ENCODE measurements at regions not wholly inside any gene's neighbourhood (a gene's known extent, or its start where the extent isn't known, plus 50 kb on each side); places are given as distances from the start of the nearest gene placed in this dataset.
"Not testable (repeated sequence)": the region's sequence is repeated elsewhere in the genome, so short reads cannot be mapped to it uniquely, and the experiment has no call there.

GRCh38 chr6:25127076-25127837 lies 151.9 kb upstream of the CARMIL1 start:
- no peak for DNase-seq

GRCh38 chr6:25130518-25130917 lies 148.7 kb upstream of the CARMIL1 start:
- no peak for DNase-seq

- no peak for DNase-seq
Observed at GRCh38 chr6:25132934-25133333, 146.2 kb upstream of the CARMIL1 start.

GRCh38 chr6:25133568-25133967 lies 145.6 kb upstream of the CARMIL1 start:
- no peak for DNase-seq

- peak; percentile 74 for DNase-seq
Observed at GRCh38 chr6:25136854-25137253, 142.3 kb upstream of the CARMIL1 start.

GRCh38 chr6:25137480-25137879 lies 141.7 kb upstream of the CARMIL1 start:
- peak; percentile 81 for DNase-seq

- DNase-seq = no peak
Observed at GRCh38 chr6:25137916-25138232, 141.3 kb upstream of the CARMIL1 start.

GRCh38 chr6:25138233-25138933 lies 140.8 kb upstream of the CARMIL1 start:
- DNase-seq = peak; percentile 90

GRCh38 chr6:25138934-25139415 lies 140.2 kb upstream of the CARMIL1 start:
- DNase-seq = peak; percentile 40

GRCh38 chr6:25139608-25140007 lies 139.6 kb upstream of the CARMIL1 start:
- DNase-seq = not testable (repeated sequence)

GRCh38 chr6:25142506-25142905 lies 136.7 kb upstream of the CARMIL1 start:
- DNase-seq = no peak

GRCh38 chr6:25144919-25145318 lies 134.3 kb upstream of the CARMIL1 start:
- DNase-seq = no peak

- DNase-seq = no peak
Observed at GRCh38 chr6:25147223-25147622, 132.0 kb upstream of the CARMIL1 start.

- DNase-seq = no peak
Observed at GRCh38 chr6:25150031-25150430, 129.1 kb upstream of the CARMIL1 start.

- no peak for DNase-seq
Observed at GRCh38 chr6:25150863-25151262, 128.3 kb upstream of the CARMIL1 start.

GRCh38 chr6:25153079-25153478 lies 126.1 kb upstream of the CARMIL1 start:
- DNase-seq = no peak

- DNase-seq = no peak
Observed at GRCh38 chr6:25154034-25154596, 125.1 kb upstream of the CARMIL1 start.

- peak; percentile 59 for DNase-seq
Observed at GRCh38 chr6:25155211-25155610, 124.0 kb upstream of the CARMIL1 start.

GRCh38 chr6:25156123-25156522 lies 123.1 kb upstream of the CARMIL1 start:
- no peak for DNase-seq

- DNase-seq = no peak
Observed at GRCh38 chr6:25157183-25157582, 122.0 kb upstream of the CARMIL1 start.

GRCh38 chr6:25157842-25158241 lies 121.3 kb upstream of the CARMIL1 start:
- no peak for DNase-seq

GRCh38 chr6:25160134-25160533 lies 119.0 kb upstream of the CARMIL1 start:
- DNase-seq = not testable (repeated sequence)

- peak; percentile 42 for DNase-seq
Observed at GRCh38 chr6:25165177-25165576, 114.0 kb upstream of the CARMIL1 start.

GRCh38 chr6:25165800-25166199 lies 113.4 kb upstream of the CARMIL1 start:
- DNase-seq = peak; percentile 82
